K562 (cell line): ENCODE measurements at regions not wholly inside any gene's neighbourhood (a gene's known extent, or its start where the extent isn't known, plus 50 kb on each side); places are given as distances from the start of the nearest gene placed in this dataset.

Source experiments
- ATAC-seq: fragments of 200-7000 bp; cut with Tn5 transposase; 3 replicates; pipeline ENCODE4 v1.9.1; 2020; ENCODE audit warnings: moderate library complexity
- BruUV-seq: library from RNA; stranded (reverse); fragments of 400-500 nt; replicated peaks from 2 replicates; lab custom pipeline; 2021; lab: Mats Ljungman, UMichigan
- CTCF ChIA-PET: fragments of 300-600 bp; formaldehyde crosslinking; extraction: SDS; loops from one replicate; lab custom pipeline; 2021; ENCODE audit warnings: low intra/inter-chr PET ratio; lab: Yijun Ruan, JAX
- POLR2A ChIA-PET: fragments of 300-600, 350-650 bp; sonication (Branson Sonifier 250); formaldehyde crosslinking; extraction: SDS; loops from one replicate; lab custom pipeline; 2021; ENCODE audit warnings: antibody characterized with exemption, inconsistent platforms; lab: Yijun Ruan, JAX
- DNase-seq, 4 experiments: peaks; one replicate each; pipeline versions ENCODE4 v3.0.0 to v3.0.0-alpha.2; 2011 to 2018; ENCODE audit warnings: low spot score in 3 of 4, mixed read lengths in 3 of 4; ENCODE audit errors: extremely low read depth in 1 of 4
- FAIRE-seq: peaks from 2 replicates; lab custom pipeline; 2011; peaks lifted over from hg19 to GRCh38; lab: Jason Lieb, UNC
- H2AFZ ChIP-seq: 2 replicates; pipeline ENCODE4 v1.6.0; 2011; ENCODE audit warnings: low read depth, low read length, control low read depth, inconsistent platforms
- H3K27ac ChIP-seq: fragments of 200-600 bp; 3 replicates; pipeline ENCODE4 v1.8.0; 2011; ENCODE audit warnings: low read depth, mild to moderate bottlenecking, control low read depth, inconsistent platforms, low read length, moderate library complexity, mixed read lengths; ENCODE audit errors: extremely low read depth
- H3K27me3 ChIP-seq, 2 experiments: fragments of 300-600 bp in 1 of 2; 2 replicates in 1 of 2; 3 replicates in 1 of 2; pipeline versions ENCODE4 v1.6.0 to v1.8.0; 2011; ENCODE audit warnings: inconsistent platforms in 2 of 2, low read length in 2 of 2, mild to moderate bottlenecking in 1 of 2, mixed read lengths in 1 of 2, moderate library complexity in 1 of 2; ENCODE audit not compliant: control insufficient read depth in 2 of 2, insufficient read depth in 2 of 2
- H3K36me3 ChIP-seq: fragments of 300-600 bp; 3 replicates; pipeline ENCODE4 v1.8.0; 2011; ENCODE audit warnings: mild to moderate bottlenecking, low read length, inconsistent platforms; ENCODE audit not compliant: control insufficient read depth, insufficient read depth
- H3K4me1 ChIP-seq, 2 experiments: fragments of 200-600 bp in 1 of 2; replicated peaks in 1 of 2; 2 replicates in 1 of 2; 3 replicates in 1 of 2; pipeline versions ENCODE4 v1.5.1 to v1.8.0; 2011; ENCODE audit warnings: inconsistent platforms in 2 of 2, low read length in 2 of 2, mild to moderate bottlenecking in 1 of 2, mixed read lengths in 1 of 2, moderate library complexity in 1 of 2; ENCODE audit not compliant: control insufficient read depth in 2 of 2, insufficient read depth in 2 of 2
- H3K4me2 ChIP-seq: 2 replicates; pipeline ENCODE4 v1.6.1; 2011; ENCODE audit warnings: low read length, control low read depth, inconsistent platforms, mixed read lengths; ENCODE audit not compliant: insufficient read depth
- H3K4me3 ChIP-seq: fragments of 200-600 bp; sonication (generic), shearing (Covaris generic); 2 replicates; pipeline ENCODE4 v1.5.1; 2016; ENCODE audit warnings: control low read depth, inconsistent platforms
- H3K79me2 ChIP-seq: fragments of 200-600 bp; 3 replicates; pipeline ENCODE4 v1.8.0; 2011; ENCODE audit warnings: low read length, inconsistent platforms; ENCODE audit not compliant: control insufficient read depth, insufficient read depth
- H3K9ac ChIP-seq, 2 experiments: 2 replicates each; pipeline versions ENCODE4 v1.6.0 to v1.6.1; 2011; ENCODE audit warnings: low read depth in 2 of 2, low read length in 2 of 2, control low read depth in 1 of 2, inconsistent platforms in 1 of 2, mild to moderate bottlenecking in 1 of 2, mixed read lengths in 1 of 2; ENCODE audit not compliant: insufficient read depth in 1 of 2
- H3K9me1 ChIP-seq: one replicate; pipeline ENCODE4 v1.6.0; 2011; ENCODE audit warnings: inconsistent platforms, mild to moderate bottlenecking, low read length, moderate library complexity; ENCODE audit not compliant: control insufficient read depth, insufficient read depth
- H3K9me3 ChIP-seq: replicated peaks from 2 replicates; pipeline ENCODE4 v1.5.1; 2011; ENCODE audit warnings: low read depth, low read length, inconsistent platforms; ENCODE audit not compliant: control insufficient read depth, insufficient read depth
- H4K20me1 ChIP-seq: replicated peaks from 2 replicates; pipeline ENCODE4 v1.6.1; 2011; ENCODE audit warnings: low read length, inconsistent platforms, mixed read lengths; ENCODE audit not compliant: control insufficient read depth, insufficient read depth
- ASH1L ChIP-seq: fragments of 450-650 bp; IDR thresholded peaks from 2 replicates; pipeline ENCODE4 v1.6.1; 2018; ENCODE audit warnings: borderline replicate concordance, mild to moderate bottlenecking, low read depth; ENCODE audit not compliant: partially characterized antibody
- ETV6 ChIP-seq, 3 experiments: fragments of 150-350 bp in 1 of 3; sonication (generic) in 1 of 3; formaldehyde crosslinking in 1 of 3; IDR thresholded peaks; 2 replicates each; pipeline versions ENCODE4 v1.6.1 to v1.8.0; 2014 to 2022; ENCODE audit warnings: borderline replicate concordance in 2 of 3, low read depth in 2 of 3, antibody characterized with exemption in 1 of 3, low read length in 1 of 3, mild to moderate bottlenecking in 1 of 3, missing genetic modification reagents in 1 of 3
- KHSRP ChIP-seq: fragments of 450-650 bp; IDR thresholded peaks from 2 replicates; pipeline ENCODE4 v1.6.1; 2017
- PPARD ChIP-seq: fragments of 250-450 bp; sonication (Bioruptor Pico); IDR thresholded peaks from 2 replicates; pipeline ENCODE4 v1.8.0; 2022; ENCODE audit warnings: inconsistent platforms, mild to moderate bottlenecking, moderate library complexity
- RBM15 ChIP-seq: fragments of 200-400 bp; formaldehyde crosslinking; IDR thresholded peaks from 2 replicates; pipeline ENCODE4 v1.6.1; 2018; ENCODE audit warnings: mild to moderate bottlenecking, low read length, moderate library complexity; ENCODE audit not compliant: insufficient read depth
- RUNX1 ChIP-seq: sonication (generic); IDR thresholded peaks from 2 replicates; pipeline ENCODE4 v1.6.1; 2016; ENCODE audit warnings: antibody characterized with exemption, low read depth
- SAFB2 ChIP-seq: fragments of 200-400 bp; formaldehyde crosslinking; IDR thresholded peaks from 2 replicates; pipeline ENCODE4 v1.6.1; 2018; ENCODE audit warnings: borderline replicate concordance, low read length, low read depth, moderate library complexity; ENCODE audit not compliant: severe bottlenecking
- SETDB1 ChIP-seq: IDR thresholded peaks from one replicate; pipeline ENCODE4 v1.6.1; 2012; ENCODE audit warnings: low read length, control low read depth, inconsistent platforms
- STAT5A ChIP-seq: IDR thresholded peaks from 2 replicates; pipeline ENCODE4 v1.6.1; 2012; ENCODE audit warnings: low read length, inconsistent platforms, borderline replicate concordance
- ZNF175 ChIP-seq: fragments of 200-800 bp; sonication (Bioruptor generic); IDR thresholded peaks from 2 replicates; pipeline ENCODE4 v1.6.1; 2016; ENCODE audit warnings: low read depth, mild to moderate bottlenecking, missing genetic modification characterization, missing compliant biosample characterization
- ZNF764 ChIP-seq: fragments of 250-450 bp; sonication (Bioruptor Pico); IDR thresholded peaks from 2 replicates; pipeline ENCODE4 v1.4.0; 2020; ENCODE audit warnings: low read depth, mild to moderate bottlenecking, moderate library complexity
- WGBS: fragments of 100-300 bp; shearing (Covaris generic); methylation state at CpG from one replicate; pipeline ENCODE4 v1.1.6; 2016; ENCODE audit warnings: low coverage, mixed read lengths; ENCODE audit not compliant: insufficient coverage; ENCODE audit errors: missing lambda C conversion rate; 5-methylcytosine and 5-hydroxymethylcytosine counted together
- in situ Hi-C: fragments of 300-500 bp; cut with MboI; formaldehyde crosslinking; loops from 4 replicates; pipeline ENCODE4 v1.15.0; 2018; ENCODE audit warnings: inconsistent platforms, mixed read lengths
- intact Hi-C: fragments of 100-400 bp; cut with micrococcal nuclease; formaldehyde crosslinking; loops from 2 replicates; pipeline ENCODE4 v1.14.2; 2022

GRCh38 chr7:113389112-113389646, 270.8 kb upstream of the SMIM30 start:
- DNase-seq (no peak), FAIRE-seq (no peak), ATAC-seq (no peak)
- Histone ChIP-seq H3K4me3 (no peak overlapping the region), H2AFZ (no peak overlapping the region), H3K9ac (no peak overlapping the region), H3K4me2 (no peak overlapping the region), H3K27me3 (no peaks in the 10 kb centered on the region), H3K79me2 (no peaks in the 10 kb centered on the region), H3K27ac (no peak overlapping the region), H3K9me3 (0 out of 2 replicates have a peak, but pooled peaks cover 2% of the 10 kb centered on the region), H4K20me1 (no peaks in the 10 kb centered on the region), H3K36me3 (no peaks in the 10 kb centered on the region), H3K4me1 (no peaks in the 10 kb centered on the region), H3K9me1 (no peaks in the 10 kb centered on the region)
- TF ChIP-seq ETV6 (IDR thresholded peaks at IDR 0.05; ENCODE audit: borderline replicate concordance in 1 of 2, low read depth in 2 of 2, low read length in 1 of 2), result no peak
- TF ChIP-seq ETV6 (CRISPR knock-in tag; IDR thresholded peaks at IDR 0.05; ENCODE audit: borderline replicate concordance), result no peak
- TF ChIP-seq KHSRP, result no peak
- no peak for TF ChIP-seq RUNX1
- TF ChIP-seq STAT5A, result no peak
- no peak for TF ChIP-seq PPARD
- no peak for TF ChIP-seq SAFB2
- TF ChIP-seq ZNF764 (CRISPR knock-in tag), result no peak
- TF ChIP-seq ZNF175 (CRISPR knock-in tag), result no peak
- TF ChIP-seq RBM15, result no peak
- no peak for TF ChIP-seq ASH1L
- no peak for TF ChIP-seq SETDB1
- in situ Hi-C loops, result no loop called here
- intact Hi-C loops, result no loop called here
- ChIA-PET POLR2A (no interaction called here), CTCF (no interaction called here)
- BruUV-seq, result no TSS peak
- 2% methylated on average over 2 of the region's 2 CpGs for WGBS
